ENCODE measurements at regions not wholly inside any gene's neighbourhood (a gene's known extent, or its start where the extent isn't known, plus 50 kb on each side); places are given as distances from the start of the nearest gene placed in this dataset.

DNA sequence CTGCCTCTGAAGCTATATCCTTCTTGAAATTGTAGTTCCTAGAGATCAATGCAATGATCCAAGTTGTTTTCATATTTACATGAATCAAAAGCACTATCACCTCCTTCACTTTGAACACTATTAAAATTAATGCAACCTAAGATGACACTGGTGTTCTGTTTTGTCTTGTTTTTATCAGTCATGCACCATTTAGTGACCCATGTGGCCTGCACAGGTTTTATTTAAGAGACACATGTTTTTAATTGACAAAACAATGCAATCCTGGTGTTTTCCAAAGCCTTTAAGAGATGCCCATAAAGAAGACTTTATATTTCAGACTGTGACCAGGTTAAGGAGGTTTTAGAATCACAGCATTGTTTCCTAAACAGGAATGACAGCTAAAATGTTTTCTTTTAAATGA is 177.5 kb downstream of the FAM181B start:
- in situ Hi-C loops (cut with MboI; ENCODE audit: low pct_unique_long_range_greater_than_20kb, low sequenced_read_pairs, unreplicated experiment), result no loop called here
- DNase-seq (ENCODE audit: low spot score), result no peak
- no peak for TF ChIP-seq CTCF (IDR thresholded peaks at IDR 0.05; ENCODE audit: extremely low read depth, insufficient read depth, missing control alignments)

- TF ChIP-seq CTCF (IDR thresholded peaks at IDR 0.05; ENCODE audit: extremely low read depth, insufficient read depth, missing control alignments), result no peak
- DNase-seq (ENCODE audit: low spot score), result no peak
- in situ Hi-C loops (cut with MboI; ENCODE audit: low pct_unique_long_range_greater_than_20kb, low sequenced_read_pairs, unreplicated experiment), result no loop called here
Measured at GRCh38 chr11:82546661-82547557, 186.8 kb downstream of the FAM181B start.

GRCh38 chr11:82539669-82540068 is 194.0 kb downstream of the FAM181B start:
- no peak for TF ChIP-seq CTCF (IDR thresholded peaks at IDR 0.05; ENCODE audit: extremely low read depth, insufficient read depth, missing control alignments)
- in situ Hi-C loops (cut with MboI; ENCODE audit: low pct_unique_long_range_greater_than_20kb, low sequenced_read_pairs, unreplicated experiment), result no loop called here
- DNase-seq (ENCODE audit: low spot score), result no peak

DNA sequence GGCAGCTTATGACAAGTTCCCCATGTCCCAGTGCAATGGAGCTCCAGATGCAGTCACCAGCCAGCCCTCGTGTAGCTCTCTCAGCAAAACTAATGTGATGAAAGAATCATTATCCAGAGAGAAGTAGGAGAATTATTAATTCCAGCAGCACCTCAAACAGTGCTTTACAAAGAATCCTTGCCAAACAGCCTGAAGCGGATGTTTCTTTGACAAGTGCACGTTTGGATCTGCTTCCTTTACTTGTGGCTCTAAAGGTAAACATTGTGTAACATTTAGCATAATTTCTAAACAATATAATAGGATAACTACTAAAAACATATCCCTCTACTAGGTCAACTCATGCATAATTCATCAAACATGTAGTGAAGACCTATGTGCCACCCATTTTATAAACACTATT is 197.0 kb downstream of the FAM181B start:
- DNase-seq (ENCODE audit: low spot score), result no peak
- no peak for TF ChIP-seq CTCF (IDR thresholded peaks at IDR 0.05; ENCODE audit: extremely low read depth, insufficient read depth, missing control alignments)
- in situ Hi-C loops (cut with MboI; ENCODE audit: low pct_unique_long_range_greater_than_20kb, low sequenced_read_pairs, unreplicated experiment), result no loop called here

DNA sequence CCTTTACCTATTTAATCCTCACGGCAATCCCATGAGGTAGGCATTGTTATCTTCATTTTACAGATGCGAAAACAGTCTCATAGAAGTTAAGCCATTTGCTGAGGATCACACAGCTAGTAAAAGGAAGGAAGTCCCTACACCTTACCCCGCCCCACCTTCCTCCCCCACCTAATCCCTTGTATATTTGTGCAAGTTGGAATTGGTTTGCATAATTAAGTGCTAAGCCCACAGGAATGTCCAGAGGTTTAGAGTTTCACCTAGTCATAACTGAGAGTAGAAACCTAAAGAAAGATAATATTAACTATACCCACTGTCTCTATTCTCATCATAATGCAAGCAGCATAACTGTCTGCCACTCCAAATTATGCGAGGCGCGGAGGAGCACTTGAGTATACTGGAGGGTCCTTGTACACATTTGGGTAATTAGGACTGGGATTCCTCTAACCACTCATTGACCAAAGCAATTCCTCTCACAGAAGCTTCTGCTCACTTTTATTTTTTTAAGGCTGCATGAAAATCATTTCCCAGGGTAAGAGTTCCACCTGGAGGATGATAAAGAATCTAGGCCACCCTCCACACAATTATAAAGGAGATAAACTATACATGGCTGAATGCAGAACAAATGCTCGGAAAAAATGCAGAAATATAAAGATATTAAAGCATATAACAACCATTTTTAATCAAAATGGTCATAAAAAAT is 199.9 kb downstream of the FAM181B start:
- in situ Hi-C loops (cut with MboI; ENCODE audit: low pct_unique_long_range_greater_than_20kb, low sequenced_read_pairs, unreplicated experiment), result no loop called here
- no peak for DNase-seq (ENCODE audit: low spot score)
- no peak for TF ChIP-seq CTCF (IDR thresholded peaks at IDR 0.05; ENCODE audit: extremely low read depth, insufficient read depth, missing control alignments)

DNA sequence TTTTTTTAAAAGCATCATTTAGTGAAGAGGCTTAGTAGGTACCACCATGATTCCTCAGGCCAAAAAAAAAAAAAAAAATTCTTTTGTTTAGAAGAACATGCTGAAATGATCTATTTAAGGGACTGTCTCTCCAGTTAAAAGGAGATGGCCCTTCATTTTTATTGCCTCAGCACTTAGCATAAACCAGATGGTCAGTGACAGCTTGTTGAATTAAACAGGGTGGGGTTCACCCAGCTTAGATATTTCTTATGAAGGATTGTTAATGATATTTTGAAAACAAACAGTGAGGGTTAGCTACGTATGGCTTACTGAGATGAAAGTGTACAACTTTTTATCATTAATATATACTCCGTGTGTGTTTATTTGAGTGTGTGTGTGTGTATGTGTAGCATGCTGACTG is 203.7 kb downstream of the FAM181B start:
- in situ Hi-C loops (cut with MboI; ENCODE audit: low pct_unique_long_range_greater_than_20kb, low sequenced_read_pairs, unreplicated experiment), result no loop called here
- no peak for DNase-seq (ENCODE audit: low spot score)
- no peak for TF ChIP-seq CTCF (IDR thresholded peaks at IDR 0.05; ENCODE audit: extremely low read depth, insufficient read depth, missing control alignments)

Data from GM13977 (cell line).